Fibroblast of gingiva (primary cell): ENCODE measurements at regions not wholly inside any gene's neighbourhood (a gene's known extent, or its start where the extent isn't known, plus 50 kb on each side); places are given as distances from the start of the nearest gene placed in this dataset.
A peak's percentile ranks its signal among the peaks of the same experiment; 100 is the strongest.

Source experiments
- DNase-seq: peaks from one replicate; pipeline ENCODE4 v3.0.0-alpha.2; 2011; ENCODE audit warnings: low read depth

DNA sequence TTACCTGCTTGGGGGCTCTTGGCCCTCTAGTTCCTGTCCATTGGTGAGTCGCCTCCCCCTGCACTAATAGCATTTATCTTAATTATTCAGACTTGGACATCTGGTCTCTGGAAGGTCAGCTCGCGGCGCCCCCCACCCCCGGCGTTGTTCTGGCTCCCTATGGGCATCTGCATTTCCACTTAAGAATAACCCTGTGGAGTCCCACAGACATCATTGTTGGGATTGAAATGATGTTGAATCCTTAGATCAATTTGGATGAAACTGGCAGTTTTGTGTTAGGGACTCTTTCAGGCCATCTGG lies 313.8 kb upstream of the HS6ST1 start:
- DNase-seq, result no peak

DNA sequence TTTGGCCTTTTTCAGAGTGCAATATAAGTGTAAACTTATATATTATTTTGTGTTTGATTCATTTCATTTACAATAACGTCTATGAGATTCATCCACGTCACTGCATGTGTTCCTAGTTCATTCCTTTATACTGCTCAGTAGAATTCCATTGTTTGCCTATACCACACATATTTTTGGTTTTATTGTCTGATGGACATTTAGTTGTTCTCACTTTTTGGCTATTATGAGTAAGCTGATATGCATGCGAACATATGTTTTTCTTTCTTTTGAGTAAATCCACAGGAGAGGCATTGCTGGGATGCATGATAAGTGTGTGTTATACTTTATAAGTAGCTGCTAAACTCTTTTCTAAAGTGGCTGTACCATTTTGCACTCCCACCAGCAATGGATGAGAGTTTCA lies 314.8 kb upstream of the HS6ST1 start:
- no peak for DNase-seq

DNA sequence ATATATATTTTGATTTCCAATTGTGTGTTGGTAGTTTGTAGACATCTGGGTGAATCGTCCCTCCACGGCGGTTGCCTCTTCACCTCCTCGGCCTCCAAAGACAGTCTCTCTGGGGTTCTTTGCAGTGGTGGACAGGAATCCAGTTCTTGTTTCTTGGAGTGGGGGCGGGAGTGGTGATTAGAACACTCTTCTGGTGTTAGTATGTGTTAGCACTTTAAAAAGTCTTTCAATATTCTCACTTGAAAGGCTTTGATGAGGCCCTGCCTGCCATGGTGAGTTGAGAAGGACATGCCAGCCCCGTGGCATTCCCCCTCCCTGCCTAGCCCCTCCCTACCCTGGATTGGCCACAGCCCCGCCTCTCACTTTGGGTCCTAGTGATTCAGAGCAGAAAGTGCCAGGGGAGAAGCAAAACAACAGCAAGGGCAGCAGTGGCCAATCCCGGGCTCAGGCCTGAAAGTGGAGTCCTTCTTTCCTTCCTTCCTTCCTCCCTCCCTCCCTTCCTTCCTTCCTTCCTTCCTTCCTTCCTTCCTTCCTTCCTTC lies 316.8 kb upstream of the HS6ST1 start:
- DNase-seq, result no peak

DNA sequence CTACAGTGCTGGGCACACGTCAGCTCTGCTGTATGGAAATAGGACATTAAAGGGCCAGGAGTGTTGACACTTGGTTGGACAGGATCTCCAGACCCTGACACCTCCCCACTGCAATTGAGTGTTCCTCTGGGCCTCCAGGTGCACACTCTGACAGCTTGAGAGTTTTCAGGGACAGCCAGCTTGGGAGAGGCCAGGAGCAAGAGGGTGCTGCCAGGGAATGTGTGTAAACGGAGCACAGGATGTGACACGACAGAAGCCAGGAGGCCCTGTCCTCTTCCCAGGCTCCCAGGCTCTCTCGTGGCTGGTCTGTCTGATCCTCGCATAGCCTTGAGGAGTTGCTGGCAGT lies 318.1 kb upstream of the HS6ST1 start:
- DNase-seq, result no peak

DNA sequence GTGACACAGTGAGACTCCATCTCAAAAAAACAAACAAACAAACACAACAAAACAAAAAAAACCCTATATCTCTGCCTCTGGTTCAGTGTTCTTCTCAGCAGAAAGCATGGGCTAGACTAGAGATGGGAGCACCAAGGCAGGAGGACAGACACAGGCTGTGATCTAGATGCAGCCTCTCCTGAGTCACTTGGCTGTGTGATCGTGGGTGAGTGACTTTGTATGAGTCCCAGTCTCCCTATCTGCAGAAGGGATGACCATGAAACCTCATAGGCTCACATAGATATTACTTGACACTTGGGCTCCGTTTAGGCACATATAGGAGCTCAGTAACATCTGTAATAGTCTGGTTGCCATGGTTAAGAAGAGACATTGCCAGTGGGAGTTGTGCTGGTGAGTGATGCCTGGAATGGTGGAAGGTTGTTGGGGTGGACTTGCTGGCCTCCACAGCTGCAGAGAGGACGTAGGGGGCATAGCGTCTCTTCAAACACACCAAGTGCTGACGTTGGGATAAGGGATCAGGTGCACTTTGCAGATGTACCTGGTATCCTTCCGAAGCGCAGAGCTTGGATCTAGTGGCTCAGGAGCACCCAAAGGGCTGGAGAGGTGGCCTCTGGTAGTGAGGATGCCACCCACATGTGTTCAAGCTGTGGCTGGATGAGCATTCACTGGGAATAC lies 318.9 kb upstream of the HS6ST1 start:
- DNase-seq, result no peak

DNA sequence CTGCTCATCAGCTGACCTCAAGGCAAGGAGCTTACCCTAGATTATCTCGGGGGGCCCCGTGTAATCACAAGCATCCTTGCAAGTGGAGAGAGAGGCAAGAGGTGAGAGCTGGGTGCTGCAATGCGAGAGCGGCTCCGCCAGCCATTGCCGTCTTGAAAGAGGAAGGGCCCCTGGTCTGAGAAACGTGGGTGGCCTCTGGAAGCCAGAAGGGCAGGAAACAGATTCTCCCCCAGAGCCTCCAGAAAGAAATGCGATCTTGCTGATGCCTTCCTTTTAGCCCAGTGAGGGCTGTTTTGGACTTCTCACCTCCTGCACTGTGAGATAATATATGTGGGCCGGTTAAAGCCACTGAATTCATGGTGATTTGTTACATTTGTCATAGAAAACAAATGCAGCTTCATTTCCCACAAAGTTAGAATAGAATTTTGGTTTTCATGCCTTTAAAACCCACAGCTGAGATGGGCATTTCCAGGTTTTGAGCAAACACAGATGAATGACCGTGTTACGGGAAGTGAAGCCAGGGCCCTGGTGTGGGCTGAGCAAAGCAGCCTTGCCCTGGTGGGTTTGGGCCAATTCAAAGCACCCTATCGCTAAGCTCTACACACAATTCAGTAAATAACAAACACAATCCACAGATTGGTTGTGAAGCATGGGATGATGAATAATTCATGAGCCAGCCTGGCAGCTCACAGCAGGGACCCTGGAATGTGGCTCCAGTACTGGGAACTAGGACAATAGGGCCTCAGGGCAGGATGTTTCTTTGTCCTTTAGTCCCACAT lies 319.9 kb upstream of the HS6ST1 start:
- DNase-seq, result peak; percentile 56

DNA sequence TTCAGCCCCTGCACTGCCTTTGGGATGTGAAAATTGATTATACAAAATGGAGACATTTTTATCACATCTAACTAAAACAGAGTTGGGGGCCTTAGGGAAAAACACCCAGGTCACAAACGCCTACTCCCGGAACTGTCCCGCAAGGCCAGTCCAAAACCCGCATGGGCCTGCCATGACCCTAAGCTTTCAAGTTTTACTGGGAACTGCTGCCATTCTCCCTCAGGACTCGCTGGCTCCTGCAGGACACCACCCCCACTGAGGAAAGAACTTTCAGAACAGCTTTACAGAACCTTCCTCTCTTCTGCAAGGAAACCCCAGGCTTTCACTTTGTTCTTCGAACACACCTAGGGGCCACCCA lies 320.4 kb upstream of the HS6ST1 start:
- DNase-seq, result no peak

DNA sequence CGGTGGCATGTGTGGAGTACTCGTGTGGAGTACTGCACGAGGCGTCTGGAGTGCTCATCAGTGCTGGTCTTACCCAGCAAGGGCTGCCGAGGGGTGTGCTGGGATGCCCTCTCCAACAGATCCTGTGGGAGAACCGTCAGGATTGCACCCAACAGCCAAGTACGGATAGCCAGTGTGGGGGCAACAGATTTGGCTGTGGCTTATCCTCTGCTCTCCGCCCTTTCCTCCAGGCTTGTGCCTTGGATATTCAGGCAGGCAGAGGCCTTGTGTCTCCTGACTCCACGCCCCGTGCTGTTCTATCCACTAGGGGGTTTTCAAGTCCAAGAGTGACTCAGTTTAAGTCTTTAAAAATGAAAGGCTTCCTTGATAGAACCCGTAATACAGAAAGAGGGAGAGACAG lies 321.0 kb upstream of the HS6ST1 start:
- DNase-seq, result no peak

DNA sequence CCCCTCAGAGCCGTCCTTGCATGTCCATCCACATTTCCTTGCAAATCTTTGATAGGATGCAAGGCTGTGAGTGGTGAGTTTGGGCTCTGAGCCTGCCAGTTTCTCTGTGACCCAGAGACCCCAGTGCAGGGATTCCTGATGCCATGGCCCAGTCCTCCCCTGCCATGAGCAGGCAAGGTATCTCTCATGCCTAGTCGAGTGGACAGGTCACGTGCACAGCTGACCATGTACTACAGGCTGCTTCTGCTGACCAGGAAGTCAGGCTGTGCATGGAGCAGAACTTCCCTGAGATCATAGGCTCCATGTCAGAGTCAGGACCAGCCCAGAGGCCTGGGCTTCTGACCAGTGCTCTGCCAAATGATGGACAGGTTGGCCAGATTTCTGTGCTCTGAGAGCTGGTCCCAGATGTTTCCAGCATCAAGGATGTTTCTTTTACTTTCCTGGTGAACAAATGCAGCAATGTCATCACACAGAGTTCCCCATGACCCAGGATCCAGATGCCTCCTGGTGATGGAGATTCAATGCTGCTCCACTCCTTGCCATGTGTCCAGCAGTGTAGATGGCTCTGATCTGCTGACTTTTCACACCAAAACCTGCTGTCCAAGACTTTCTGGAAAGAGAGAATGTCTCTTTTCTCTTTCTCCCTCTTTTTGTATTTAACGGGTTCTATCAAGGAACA lies 321.6 kb upstream of the HS6ST1 start:
- DNase-seq, result peak; percentile 26

DNA sequence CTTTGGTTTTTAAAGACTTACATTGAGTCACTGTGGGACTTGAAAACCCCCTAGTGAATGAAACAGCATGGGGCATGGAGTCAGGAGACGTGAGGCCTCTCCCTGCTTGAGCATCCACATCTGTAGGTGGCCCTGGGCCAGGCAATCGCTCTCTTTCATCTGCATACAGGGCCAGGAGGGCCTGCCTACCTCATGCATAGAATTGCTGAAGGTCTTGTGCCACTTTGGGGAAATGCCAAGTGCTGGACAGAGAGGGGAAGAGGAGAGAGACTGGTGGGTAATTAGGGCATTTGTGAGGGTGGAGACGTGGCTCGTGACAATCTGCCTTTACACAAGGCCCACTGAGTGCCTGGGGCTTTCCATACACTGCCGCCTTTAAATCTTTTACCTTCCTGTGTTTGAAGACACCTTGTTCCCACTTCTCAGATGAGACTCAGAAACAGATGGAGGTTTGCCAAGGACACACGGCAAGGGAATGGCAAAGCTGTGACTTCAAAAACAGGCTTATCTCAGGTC lies 322.2 kb upstream of the HS6ST1 start:
- DNase-seq, result no peak

DNA sequence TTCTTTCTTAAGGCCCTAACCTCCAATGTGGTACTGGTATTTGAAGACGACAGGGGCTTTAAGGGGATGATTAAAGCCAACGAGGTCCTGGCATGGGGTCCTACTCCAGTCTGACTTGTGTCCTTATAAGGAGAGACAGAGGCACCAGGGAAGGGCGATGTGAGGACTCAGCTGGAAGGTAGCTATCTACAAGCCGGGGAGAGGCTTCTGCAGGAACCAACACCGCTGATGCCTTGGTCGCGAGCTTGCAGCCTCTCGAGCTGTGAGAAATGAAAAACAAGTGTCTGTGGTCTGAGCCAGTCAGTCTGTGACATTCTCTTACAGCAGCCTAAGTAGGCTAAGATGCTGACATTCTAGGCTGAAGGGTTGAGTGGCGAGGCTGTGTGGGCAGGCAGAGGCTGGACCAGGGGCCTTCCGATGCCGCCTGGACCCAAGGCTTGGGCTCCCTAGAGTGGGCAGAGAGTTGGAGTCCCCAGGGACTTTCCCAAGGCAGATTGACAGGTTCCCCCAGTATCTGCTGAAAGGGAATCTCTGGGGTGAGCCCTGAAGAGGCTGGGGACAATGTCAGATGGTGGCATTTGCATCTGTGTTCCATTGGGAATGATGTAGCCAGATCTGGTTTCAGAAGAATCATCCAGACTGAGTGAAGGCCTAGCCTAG lies 322.9 kb upstream of the HS6ST1 start:
- DNase-seq, result no peak

DNA sequence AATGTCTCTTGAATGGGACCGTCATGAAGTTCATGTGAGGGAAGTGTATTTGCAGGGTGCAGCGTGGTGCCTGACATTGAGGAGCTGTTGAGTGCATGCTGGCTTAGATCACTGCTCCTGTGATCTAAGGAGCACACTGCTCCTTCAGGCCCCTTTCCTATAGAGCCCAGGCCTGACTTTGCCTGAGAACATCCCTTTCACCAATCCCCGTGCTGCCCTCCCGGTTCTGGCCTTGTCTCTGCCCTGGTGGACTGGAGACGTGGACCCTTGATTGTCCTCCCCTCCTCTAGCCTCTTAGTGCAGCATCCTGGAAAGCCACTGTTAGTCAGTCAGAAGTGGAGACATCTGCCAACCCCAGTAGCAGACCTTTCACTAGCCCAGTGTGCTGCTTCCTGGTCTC lies 323.6 kb upstream of the HS6ST1 start:
- DNase-seq, result no peak

DNA sequence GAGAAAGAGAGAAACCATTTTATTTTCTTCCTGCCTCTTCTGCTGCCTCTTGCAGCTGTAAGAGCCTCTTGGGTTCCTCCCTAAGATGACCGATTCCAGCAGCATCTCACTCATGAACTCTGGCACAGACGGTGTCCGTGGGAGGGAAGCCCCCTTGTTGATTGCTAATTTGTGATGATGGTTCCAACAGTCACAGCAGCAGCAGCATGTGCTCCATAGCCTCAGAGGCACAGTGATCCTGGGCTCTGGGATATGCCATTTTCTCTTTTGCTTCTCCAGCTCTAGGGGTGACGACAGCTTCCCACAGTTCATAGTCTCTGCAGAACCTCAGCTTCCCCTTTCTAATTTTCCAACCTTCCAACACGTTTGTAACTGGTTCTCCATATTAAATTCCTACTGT lies 324.2 kb upstream of the HS6ST1 start:
- DNase-seq, result no peak

DNA sequence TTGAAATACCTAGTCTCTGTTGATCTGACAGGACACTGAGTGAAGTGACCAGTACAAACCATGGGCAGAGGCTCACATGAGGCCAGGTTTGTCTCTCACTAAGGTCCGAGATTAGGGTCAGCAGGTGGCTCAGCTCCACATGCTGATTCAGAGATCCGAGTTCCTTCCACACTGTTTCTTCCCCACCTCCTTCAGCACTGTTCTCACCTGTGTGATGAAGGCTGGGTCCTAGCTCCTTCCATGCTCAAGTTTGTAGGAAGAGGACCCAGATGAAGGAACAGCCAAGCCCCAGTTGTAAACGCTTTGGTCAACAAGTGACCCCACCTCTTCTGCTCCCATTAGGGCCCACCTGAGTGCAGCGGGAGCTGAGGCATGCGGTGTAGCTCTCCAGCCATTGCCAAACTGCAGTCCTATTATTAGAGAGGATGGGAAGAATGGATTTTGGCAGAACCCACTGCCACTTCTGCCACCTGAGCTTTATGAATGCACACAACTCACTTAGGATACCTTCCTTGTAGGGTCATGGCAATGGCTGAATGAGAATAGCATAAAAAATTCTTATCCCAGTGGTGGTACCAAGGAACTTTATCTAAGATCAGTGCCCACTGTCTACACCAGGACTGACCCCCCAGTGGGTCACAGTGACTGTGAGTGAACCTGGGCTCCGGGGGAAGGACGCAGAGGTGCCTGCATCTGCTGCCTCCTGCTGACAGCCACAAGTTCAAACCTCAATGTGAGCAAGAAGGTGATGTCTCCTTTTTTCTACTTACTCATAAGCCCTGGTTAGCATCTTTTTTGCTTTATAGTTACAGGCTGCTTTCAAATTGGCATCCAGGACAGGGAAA lies 324.8 kb upstream of the HS6ST1 start:
- no peak for DNase-seq

DNA sequence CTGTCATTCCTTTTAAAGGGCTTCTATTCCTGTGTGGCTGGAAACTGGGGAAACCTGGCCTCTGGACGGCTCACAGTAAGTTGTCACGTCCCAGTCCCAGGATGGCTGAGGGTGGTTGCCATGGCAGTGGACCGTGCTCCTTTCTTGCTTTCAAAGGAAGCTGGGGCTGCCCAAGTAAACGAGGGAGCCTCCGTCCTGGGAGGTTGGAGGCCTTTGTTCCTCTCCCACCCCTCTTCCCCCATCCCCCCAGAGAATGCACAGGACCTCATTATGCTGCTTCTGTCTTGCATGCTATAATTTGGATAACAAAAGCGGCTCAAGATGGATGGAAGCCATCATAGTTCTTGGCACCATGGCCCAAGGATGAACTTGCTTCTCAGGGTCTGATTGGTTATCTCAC lies 325.5 kb upstream of the HS6ST1 start:
- DNase-seq, result no peak

DNA sequence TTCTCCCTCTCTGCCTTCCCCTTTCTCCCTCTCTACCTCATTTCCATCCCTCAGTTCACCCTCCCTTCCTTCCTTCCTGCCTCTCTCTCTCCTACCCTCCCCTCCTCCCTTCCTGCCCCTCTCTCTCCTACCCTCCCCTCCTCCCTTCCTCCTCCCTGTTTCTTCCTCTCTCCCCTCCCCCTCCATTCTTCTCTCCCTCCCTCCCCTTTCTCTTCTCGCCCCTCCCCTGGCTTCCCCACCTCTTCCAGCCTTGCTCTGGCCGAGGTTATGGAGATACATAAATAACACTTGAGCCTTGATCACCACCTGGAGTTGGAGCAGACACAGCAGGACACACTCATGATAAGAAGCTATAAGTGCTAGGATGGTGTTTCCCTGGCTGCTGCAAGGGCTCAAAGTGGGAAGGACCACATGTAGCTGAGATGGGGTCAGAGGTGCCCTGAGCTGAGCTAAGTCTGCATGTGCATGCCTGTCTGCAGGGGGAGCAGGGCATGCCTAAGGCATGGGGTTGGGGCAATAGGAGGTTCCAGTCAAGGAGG lies 326.1 kb upstream of the HS6ST1 start:
- DNase-seq, result no peak

DNA sequence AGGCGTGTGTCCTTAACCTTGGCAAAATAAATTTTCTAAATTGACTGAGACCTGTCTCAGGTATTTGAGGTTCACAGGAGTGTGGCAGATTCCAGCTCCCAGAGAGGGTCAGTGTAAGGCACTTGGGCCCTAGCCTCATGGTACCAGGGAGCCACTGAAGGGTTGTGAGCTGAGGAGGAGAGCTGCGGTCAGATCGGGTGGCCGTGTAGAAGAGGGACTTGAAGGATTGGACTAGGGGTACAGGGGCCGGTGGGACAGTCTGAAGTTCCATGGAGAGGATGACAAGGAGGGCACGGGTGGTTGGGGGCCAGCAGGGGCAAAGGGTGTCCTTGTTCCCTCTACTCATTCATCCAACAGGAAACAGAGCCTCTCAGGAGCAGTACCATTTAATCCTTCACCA lies 327.0 kb upstream of the HS6ST1 start:
- no peak for DNase-seq

DNA sequence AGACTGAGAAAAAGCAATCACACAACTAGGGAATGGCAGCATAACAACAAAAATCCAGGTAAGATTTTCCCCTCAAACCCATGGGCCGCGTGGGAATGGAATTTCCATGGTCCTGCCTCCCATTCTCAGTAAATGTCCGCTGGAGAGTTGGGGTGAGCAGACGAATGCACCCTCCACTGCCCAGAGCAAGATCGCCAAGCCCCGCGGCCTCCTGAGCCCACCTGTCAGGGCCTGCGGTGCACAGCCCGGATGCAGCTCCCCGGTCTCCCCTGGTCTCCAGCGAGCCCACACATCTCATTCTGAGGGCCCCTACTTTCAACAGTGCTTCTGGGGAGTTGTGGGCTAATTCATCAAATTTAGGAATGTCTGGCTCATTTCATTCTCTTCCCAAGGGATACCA lies 327.4 kb upstream of the HS6ST1 start:
- DNase-seq, result no peak

DNA sequence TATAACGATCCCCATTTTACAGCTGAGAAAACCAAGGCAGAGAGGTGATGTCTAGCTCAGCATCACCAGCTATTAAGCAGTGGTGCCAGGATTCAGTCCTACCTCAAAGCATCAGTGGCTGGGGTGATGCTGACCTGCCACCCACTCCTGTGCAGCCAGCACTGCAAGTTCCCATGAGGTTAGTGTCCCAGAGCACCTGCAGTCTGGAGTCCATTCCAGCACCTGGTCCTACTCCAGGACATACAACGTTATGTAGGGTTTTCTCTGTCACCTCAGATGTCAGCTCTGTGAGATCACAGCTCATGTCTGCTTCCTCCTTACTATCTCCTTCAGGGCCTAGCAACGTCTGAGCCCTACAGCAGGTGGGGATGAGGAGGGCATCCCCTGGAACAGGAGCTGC lies 328.0 kb upstream of the HS6ST1 start:
- DNase-seq, result no peak

DNA sequence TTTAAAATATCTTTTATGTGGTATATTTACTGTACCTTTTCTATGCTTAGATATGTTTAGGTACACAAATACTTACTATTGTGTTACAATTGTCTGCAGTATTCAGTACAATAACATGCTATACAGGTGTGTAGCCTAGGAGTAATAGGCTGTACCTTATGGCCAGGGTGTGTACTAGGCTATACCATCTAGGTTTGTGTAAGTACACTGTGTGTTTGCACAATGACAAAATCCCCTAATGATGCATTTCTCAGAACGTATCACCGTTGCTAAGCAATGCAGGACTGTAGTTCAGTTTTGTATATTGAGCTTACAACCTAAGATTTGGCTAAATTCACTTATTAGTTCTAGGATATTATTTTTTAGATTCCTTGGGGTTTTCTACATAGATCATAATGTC lies 332.3 kb upstream of the HS6ST1 start:
- DNase-seq, result no peak

DNA sequence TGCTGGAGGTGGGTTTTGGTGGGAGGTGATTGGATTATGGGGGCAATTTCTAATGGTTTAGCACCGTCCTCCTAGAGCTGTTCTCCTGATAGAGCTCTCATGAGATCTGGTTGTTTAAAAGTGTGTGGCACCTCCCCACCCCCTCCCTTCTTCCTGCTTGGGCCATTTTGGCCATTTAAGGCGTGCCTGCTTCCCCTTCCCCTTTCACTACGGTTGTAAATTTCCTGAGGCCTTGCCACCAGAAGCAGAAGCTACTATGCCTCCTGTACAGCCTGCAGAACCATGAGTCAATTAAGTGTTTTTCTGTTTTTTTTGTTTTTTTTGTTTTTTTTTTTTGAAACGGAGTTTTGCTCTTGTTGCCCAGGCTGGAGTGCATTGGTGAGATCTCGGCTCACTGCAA lies 335.7 kb upstream of the HS6ST1 start:
- DNase-seq, result no peak

DNA sequence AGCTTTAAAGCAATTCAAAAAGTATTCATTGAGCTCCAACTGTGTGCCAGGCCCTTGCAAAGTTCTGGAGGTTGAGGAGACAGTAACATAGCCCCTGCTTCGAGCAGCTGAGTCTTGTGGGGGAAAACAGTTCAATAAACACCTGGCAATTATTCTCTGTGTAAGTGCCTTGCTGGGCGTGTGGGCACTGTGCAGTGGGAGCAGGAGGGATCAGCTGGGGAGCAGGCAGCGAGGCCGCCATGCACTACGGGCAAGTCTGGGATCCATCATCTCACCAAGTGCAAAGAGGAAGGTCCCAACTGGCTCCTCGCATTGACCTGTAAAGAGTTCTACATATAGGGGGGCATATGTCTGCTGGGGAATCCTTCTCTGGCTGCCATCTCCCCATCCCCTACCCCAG lies 342.2 kb upstream of the HS6ST1 start:
- DNase-seq, result no peak
